Activated T-cell treated with anti-CD3 and anti-CD28 coated beads for 48 hours (primary cell): ENCODE measurements at regions not wholly inside any gene's neighbourhood (a gene's known extent, or its start where the extent isn't known, plus 50 kb on each side); places are given as distances from the start of the nearest gene placed in this dataset.

Experiments
- DNase-seq: peaks from one replicate; pipeline ENCODE4 v3.0.0-alpha.2; 2020; ENCODE audit warnings: low read depth

DNA sequence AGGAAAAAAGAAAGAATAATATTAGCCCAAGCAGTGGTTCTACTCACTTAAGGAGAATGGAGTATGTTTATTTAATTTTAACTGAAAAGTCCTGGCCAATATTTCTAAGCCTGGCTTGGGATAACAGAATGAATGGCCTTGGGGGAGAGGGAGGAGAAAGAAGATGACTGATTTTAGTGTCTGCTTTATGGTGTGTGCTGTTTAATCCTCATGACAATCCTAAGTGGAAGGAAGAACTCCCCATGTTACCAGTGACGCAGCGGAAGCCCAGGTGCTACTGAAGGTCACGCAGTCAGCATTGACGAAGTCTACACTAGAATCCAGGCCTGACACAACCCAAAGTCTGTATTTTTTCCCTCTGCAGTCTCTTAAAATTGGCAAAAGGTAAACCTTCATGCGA is 50.5 kb downstream of the PALM2AKAP2 start:
- no peak for DNase-seq

DNA sequence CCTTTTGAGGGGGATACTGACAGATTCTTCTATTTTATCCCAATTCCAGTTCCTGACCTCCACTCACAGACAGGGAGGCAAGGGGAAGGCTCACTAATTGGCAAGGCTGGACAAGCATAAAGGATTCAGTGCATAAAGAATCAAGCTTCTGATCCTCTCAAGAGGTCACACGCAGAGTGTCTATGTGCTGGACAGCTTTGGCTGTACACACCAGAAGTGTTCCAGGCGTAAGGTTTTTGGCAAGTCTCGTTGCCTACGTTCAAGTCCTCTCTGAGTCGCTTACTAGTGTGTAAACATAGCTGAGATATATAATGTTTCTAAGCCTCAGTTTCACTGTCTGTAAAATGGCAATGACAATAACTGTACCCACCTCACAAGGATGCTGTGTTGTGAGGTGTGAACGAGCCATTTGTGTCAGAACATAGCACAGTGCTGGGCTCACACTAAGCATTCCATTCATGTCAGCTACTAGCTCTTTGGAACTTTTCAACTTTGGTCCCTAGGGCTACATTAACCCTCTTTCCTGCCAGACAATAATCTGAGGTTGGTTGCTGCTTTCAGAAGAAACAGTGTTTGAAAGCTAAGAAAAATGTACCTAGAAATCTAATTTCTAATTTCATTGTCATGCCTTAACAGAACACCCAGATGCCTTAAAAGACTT is 52.1 kb downstream of the PALM2AKAP2 start:
- DNase-seq, result no peak

DNA sequence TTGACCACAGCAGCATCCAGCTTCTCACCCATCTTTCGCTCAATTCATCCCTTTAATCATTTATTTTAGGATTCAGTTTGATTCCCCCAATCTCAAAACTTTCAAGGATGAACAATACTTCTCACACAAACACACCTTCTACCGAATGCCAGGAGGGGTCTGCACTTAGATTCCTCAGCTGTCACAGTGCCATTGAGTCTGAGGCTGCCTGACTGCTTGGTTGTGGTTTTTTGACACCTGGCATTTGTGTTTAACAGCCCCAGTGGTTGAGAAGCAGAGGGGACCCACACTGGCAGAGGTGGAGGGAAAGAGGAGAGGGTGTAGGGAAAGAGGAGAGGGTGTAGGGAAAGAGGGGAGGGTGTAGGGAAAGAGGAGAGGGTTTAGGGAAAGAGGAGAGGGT is 54.9 kb downstream of the PALM2AKAP2 start:
- no peak for DNase-seq

DNA sequence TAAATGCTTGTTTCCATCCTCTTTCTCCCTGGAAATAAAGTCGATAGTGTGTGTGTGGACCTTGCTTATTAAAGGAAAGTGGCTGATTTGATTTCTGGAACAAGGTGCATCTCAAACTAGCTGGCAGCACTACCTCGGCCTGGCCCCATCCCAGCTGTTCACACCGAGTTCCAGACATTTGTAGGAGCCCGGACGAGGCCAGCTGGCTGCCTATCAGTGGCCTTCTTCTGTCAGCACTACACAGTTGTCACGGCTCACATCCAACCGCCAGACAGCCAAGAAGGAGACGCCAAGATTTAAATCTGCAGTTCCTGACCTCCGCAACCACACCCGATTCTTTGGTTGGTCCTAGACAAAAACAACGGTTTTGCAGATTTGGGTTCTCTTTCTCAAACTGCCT is 63.6 kb downstream of the PALM2AKAP2 start:
- DNase-seq, result no peak

- DNase-seq, result no peak
Measured at GRCh38 chr9:109845226-109845625, 65.2 kb downstream of the PALM2AKAP2 start.

- no peak for DNase-seq
Measured at GRCh38 chr9:109846776-109847175, 66.8 kb downstream of the PALM2AKAP2 start.

DNA sequence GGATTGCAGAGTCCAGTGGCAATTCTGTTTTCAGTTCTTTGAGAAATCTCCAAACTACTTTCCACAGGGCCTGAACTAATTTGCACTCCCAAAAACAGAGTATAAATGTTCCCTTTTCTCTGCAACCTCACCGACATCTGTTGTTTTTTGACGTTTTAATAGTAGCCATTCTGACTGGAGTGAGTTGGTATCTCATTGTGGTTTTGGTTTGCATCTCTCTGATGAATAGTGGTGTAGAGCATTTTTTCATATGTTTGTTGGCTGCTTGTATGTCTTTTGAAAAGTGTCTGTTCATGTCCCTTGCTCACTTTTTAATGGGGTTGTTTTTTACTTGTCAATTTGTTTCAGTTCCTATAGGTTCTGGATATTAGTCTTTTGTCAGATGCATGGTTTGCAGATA is 72.6 kb downstream of the PALM2AKAP2 start:
- no peak for DNase-seq

DNA sequence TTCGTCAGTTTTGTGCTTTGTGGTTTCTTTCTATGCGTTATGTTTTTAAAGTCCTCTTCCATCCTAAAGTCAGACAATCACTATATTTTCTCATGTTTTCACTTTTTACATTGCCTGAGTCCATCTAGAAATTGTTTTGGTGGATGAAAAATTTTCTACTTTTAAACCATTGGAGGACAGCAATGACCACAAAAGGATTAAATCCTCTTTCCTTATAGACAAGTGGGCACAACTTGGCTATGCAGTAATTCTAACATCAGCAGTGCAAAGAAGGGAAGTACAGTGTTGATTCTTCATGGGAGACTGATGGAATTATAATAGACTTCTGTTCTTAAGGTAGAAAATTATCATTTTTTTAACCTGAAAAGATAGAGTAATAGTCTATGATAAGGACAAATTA is 75.5 kb downstream of the PALM2AKAP2 start:
- DNase-seq, result no peak

- DNase-seq, result no peak
Measured at GRCh38 chr9:109856785-109857184, 76.8 kb downstream of the PALM2AKAP2 start.

GRCh38 chr9:109857336-109857735 is 77.3 kb downstream of the PALM2AKAP2 start:
- no peak for DNase-seq

- no peak for DNase-seq
Measured at GRCh38 chr9:109859447-109859846, 79.4 kb downstream of the PALM2AKAP2 start.

DNA sequence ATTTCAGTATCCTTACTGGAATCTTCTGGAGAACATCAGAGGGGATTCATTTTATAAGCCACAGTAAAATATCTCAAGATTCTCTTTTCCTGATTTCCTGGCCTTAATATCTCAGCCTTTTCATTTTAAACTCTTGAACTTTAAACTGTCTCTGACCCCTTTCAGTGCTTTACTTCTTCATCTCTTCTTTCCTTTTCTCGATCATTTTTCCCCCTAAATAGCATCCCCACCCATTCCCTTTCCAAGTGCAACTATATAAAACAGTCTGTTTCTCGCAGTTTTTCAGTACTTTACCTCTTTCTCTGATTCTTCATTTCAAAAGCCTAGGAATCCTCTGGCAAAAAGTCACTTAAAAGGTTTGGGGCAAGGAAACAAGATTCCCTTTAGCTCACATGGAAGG is 80.5 kb downstream of the PALM2AKAP2 start:
- DNase-seq, result no peak

DNA sequence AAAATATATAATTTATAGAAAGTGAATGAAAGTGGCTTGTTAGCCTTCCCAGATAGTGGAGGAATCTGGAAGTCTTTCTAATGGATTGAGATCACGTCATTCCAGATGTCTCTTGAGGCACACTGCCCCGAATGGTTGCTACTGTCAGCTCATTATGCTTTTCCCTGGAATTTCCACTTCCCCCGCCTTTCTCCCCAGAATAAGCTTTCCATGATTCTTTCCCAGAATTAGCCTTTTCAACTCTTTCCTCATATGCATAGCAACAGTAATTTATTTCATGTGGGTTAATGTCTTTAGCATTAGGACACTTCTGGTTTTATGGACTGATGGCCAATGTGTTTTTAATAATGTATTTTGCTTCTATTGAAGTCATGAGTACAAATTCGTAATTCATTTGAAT is 81.5 kb downstream of the PALM2AKAP2 start:
- DNase-seq, result no peak

GRCh38 chr9:109861918-109862317 is 81.9 kb downstream of the PALM2AKAP2 start:
- DNase-seq, result no peak

DNA sequence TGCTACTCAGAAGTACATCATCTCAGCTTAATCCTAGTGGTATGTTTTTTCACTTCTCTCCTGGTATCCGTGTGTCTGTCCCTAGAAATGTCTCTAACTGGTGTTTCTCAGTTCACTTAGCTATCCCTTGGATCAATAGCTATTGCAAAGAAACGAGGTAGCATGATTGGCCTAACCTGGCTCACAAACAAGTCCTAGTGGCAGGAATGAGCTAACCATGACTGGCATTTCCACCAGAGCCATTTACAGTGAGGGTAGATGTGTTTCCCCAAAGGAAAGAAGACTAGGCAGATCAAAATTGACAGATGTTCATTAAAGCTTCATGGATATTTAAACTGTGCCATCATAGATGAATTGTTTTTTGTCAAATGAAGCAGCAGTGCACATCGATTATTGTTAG is 82.5 kb downstream of the PALM2AKAP2 start:
- no peak for DNase-seq

- DNase-seq, result no peak
Measured at GRCh38 chr9:109863961-109864360, 84.0 kb downstream of the PALM2AKAP2 start.

DNA sequence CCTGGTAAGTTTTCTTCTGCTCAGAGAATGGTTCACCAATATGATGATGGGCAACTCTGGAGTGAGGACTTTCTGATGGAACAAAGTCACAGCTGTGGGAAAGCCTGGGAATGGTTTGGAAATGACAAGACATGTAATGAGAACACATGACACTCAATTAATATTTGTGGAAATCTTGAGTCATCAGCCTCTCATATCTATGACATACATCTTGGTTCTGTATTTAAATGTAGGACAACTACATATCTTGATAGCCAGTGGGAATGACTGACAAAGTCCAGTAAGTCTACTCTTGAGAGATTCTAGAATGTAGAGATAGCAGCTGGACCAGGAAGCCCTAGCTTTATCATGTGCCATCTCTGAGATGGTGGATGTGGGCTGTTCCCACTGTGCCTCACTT is 85.5 kb downstream of the PALM2AKAP2 start:
- no peak for DNase-seq

GRCh38 chr9:109868207-109868606 is 88.2 kb downstream of the PALM2AKAP2 start:
- no peak for DNase-seq

DNA sequence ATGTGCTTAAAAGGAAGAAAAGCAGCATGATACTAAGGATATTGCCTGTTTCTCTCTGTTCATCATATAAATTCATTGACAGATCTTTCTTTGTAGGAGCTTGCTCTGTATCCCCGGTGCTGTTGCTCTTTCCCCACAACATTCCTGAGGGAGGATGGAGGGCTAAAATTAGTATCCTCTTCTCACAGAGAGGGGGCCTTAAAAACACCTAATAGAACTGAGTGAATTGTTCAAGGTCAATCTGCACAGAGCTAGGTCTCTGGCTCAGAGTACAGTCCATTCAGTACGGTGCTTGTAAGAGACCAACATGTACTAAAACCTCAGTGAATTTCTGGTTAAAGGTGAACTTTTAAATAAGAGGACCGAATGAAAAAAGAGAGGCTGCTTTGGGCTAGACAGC is 88.7 kb downstream of the PALM2AKAP2 start:
- DNase-seq, result no peak

- no peak for DNase-seq
Measured at GRCh38 chr9:109870365-109870764, 90.4 kb downstream of the PALM2AKAP2 start.

GRCh38 chr9:109872901-109873300 is 92.9 kb downstream of the PALM2AKAP2 start:
- no peak for DNase-seq

DNA sequence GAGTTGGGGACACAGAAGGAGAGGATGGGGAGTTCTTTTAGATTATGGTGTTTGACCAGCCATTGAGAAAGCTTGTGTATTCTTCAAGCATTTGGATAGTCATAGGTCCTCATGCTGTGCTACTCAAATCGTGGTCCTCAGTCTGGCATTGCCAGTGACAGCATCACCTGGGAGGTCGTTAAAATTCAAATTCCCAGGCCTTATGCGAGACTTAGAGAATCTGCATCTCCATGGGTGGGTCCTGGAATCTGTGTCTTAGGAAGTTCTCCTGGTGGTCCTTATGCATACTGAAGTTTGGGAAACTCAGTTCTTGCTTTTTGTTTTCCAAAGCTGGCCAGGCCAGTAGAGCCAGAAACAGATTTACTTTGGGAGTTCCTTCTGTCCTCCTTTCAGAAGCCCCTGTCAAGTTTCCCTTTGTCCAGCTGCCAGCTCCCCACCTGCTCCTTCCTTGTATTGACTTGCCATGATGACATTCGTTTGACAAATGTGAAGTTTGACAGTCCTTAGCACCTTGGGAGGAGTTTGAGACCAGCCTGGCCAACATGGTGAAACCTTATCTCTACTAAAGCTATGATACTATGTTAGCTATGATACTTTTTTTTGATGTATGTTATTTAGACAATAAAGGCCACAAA is 95.6 kb downstream of the PALM2AKAP2 start:
- DNase-seq, result no peak

- DNase-seq, result no peak
Measured at GRCh38 chr9:109880276-109881169, 100.5 kb downstream of the PALM2AKAP2 start.
